Neural progenitor cell (in vitro differentiated cells): ENCODE measurements at regions not wholly inside any gene's neighbourhood (a gene's known extent, or its start where the extent isn't known, plus 50 kb on each side); places are given as distances from the start of the nearest gene placed in this dataset.

Experiments used
- DNase-seq: peaks from one replicate; pipeline ENCODE4 v3.0.0-alpha.2; 2016; ENCODE audit warnings: low spot score
- H2AFZ ChIP-seq: fragments of 200-600 bp; sonication (generic); replicated peaks from 2 replicates; pipeline ENCODE4 v1.6.1; 2016; ENCODE audit warnings: antibody characterized with exemption
- H3F3A ChIP-seq: fragments of 200-600 bp; sonication (generic); 2 replicates; pipeline ENCODE4 v1.6.1; 2016; ENCODE audit warnings: antibody characterized with exemption, low read depth
- H3K27ac ChIP-seq: fragments of 200-600 bp; sonication (generic); 2 replicates; pipeline ENCODE4 v1.5.1; 2016; ENCODE audit warnings: mild to moderate bottlenecking
- H3K27me3 ChIP-seq: fragments of 200-600 bp; sonication (generic); 2 replicates; pipeline ENCODE4 v1.6.1; 2016; ENCODE audit warnings: mild to moderate bottlenecking, moderate library complexity
- H3K36me3 ChIP-seq: fragments of 200-600 bp; sonication (generic); 2 replicates; pipeline ENCODE4 v1.5.1; 2016
- H3K4me1 ChIP-seq: fragments of 200-600 bp; sonication (generic); 2 replicates; pipeline ENCODE4 v1.6.1; 2016; ENCODE audit warnings: mixed run types
- H3K4me2 ChIP-seq: fragments of 200-600 bp; sonication (generic); 2 replicates; pipeline ENCODE4 v1.6.1; 2016
- H3K4me3 ChIP-seq: fragments of 200-600 bp; sonication (generic); 2 replicates; pipeline ENCODE4 v1.5.1; 2016
- H3K79me2 ChIP-seq: fragments of 200-600 bp; sonication (generic); 2 replicates; pipeline ENCODE4 v1.6.1; 2016; ENCODE audit warnings: low read depth
- H3K9ac ChIP-seq: fragments of 200-600 bp; sonication (generic); 2 replicates; pipeline ENCODE4 v1.6.1; 2016
- H3K9me3 ChIP-seq: fragments of 200-600 bp; sonication (generic); 2 replicates; pipeline ENCODE4 v1.5.1; 2016; ENCODE audit warnings: low read depth
- H4K20me1 ChIP-seq: fragments of 200-600 bp; sonication (generic); 2 replicates; pipeline ENCODE4 v1.6.1; 2016; ENCODE audit warnings: low read depth
- H3K27ac Mint-ChIP-seq: 3 replicates; pipeline ENCODE4 v1.8.0; 2021; ENCODE audit warnings: mixed read lengths
- H3K27me3 Mint-ChIP-seq: 2 replicates; pipeline ENCODE4 v1.8.0; 2022; ENCODE audit warnings: low read depth, mild to moderate bottlenecking, inconsistent platforms, moderate library complexity, mixed read lengths; ENCODE audit not compliant: insufficient read depth
- H3K36me3 Mint-ChIP-seq: 3 replicates; pipeline ENCODE4 v1.8.0; 2021; ENCODE audit warnings: mixed read lengths
- H3K4me1 Mint-ChIP-seq: 3 replicates; pipeline ENCODE4 v1.8.0; 2021; ENCODE audit warnings: mixed read lengths
- H3K4me3 Mint-ChIP-seq: 3 replicates; pipeline ENCODE4 v1.8.0; 2021; ENCODE audit warnings: mild to moderate bottlenecking, moderate library complexity, mixed read lengths
- H3K9me3 Mint-ChIP-seq: 3 replicates; pipeline ENCODE4 v1.8.0; 2020; ENCODE audit warnings: mixed read lengths
- CTCF ChIP-seq: fragments of 200-600 bp; sonication (generic); IDR thresholded peaks from 2 replicates; pipeline ENCODE4 v1.5.1; 2017; ENCODE audit warnings: antibody characterized with exemption, mild to moderate bottlenecking
- EZH2 ChIP-seq: fragments of 200-600 bp; sonication (generic); IDR thresholded peaks from 2 replicates; pipeline ENCODE4 v1.6.1; 2017; ENCODE audit warnings: antibody characterized with exemption, mild to moderate bottlenecking, moderate library complexity
- EZH2phosphoT487 ChIP-seq: fragments of 200-600 bp; sonication (generic); IDR thresholded peaks from 2 replicates; pipeline ENCODE4 v1.6.1; 2017; ENCODE audit warnings: antibody characterized with exemption

DNA sequence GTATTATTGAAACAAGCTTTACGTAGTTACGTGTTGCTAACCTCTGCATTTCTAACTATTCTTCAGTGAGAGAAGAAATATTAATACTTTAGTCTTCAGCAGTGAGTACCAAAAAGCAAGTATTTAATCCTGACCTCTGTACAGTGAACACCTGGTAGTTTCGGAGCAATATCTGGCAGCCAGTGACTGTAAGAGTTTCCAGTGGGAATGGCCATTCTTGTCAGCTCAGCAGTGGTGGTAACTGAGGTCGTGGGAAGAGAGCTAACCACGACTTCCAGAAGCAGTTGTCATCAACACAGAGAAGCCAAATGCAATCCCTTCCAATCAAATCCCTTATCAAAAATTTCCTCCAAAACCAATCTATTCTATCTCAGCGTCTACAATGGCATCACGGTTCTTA, 1500.2 kb upstream of the FLRT2 start:
- Histone ChIP-seq H3F3A (no peaks in the 10 kb centered on the region), H3K9ac (no peak overlapping the region), H3K79me2 (no peaks in the 10 kb centered on the region), H3K27me3 (no peaks in the 10 kb centered on the region), H2AFZ (no peak overlapping the region), H4K20me1 (no peaks in the 10 kb centered on the region), H3K4me2 (no peak overlapping the region), H3K36me3 (no peaks in the 10 kb centered on the region), H3K9me3 (no peaks in the 10 kb centered on the region), H3K4me1 (no peaks in the 10 kb centered on the region), H3K27ac (no peak overlapping the region), H3K4me3 (no peak overlapping the region)
- TF ChIP-seq CTCF, result no peak
- TF ChIP-seq EZH2, result no peak
- no peak for TF ChIP-seq EZH2phosphoT487
- H3K4me1 Mint-ChIP-seq, result peaks cover 4% of the 10 kb centered on the region
- no peaks in the 10 kb centered on the region for H3K9me3 Mint-ChIP-seq
- no peaks in the 10 kb centered on the region for H3K36me3 Mint-ChIP-seq
- no peak overlapping the region for H3K4me3 Mint-ChIP-seq
- H3K27ac Mint-ChIP-seq, result no peak overlapping the region
- no peak for DNase-seq
- H3K27me3 Mint-ChIP-seq, result no peaks in the 10 kb centered on the region

GRCh38 chr14:84036840-84037239, 1493.1 kb upstream of the FLRT2 start:
- no peak for DNase-seq
- peaks cover 1% of the 10 kb centered on the region for H3K4me1 ChIP-seq
- Mint-ChIP-seq H3K9me3 (peaks cover 2% of the 10 kb centered on the region), H3K27me3 (no peaks in the 10 kb centered on the region), H3K4me3 (no peak overlapping the region), H3K27ac (no peak overlapping the region), H3K4me1 (no peaks in the 10 kb centered on the region), H3K36me3 (no peaks in the 10 kb centered on the region)
- no peaks in the 10 kb centered on the region for H3F3A ChIP-seq
- no peak overlapping the region for H3K9ac ChIP-seq
- H3K27me3 ChIP-seq, result no peaks in the 10 kb centered on the region
- no peaks in the 10 kb centered on the region for H3K79me2 ChIP-seq
- H4K20me1 ChIP-seq, result no peaks in the 10 kb centered on the region
- H3K4me2 ChIP-seq, result no peak overlapping the region
- no peak overlapping the region for H3K27ac ChIP-seq
- peak overlapping the region; percentile 36 for H2AFZ ChIP-seq
- H3K9me3 ChIP-seq, result no peaks in the 10 kb centered on the region
- H3K36me3 ChIP-seq, result no peaks in the 10 kb centered on the region
- TF ChIP-seq EZH2phosphoT487 (no peak), CTCF (no peak), EZH2 (no peak)
- no peak overlapping the region for H3K4me3 ChIP-seq

GRCh38 chr14:84037593-84037992, 1492.4 kb upstream of the FLRT2 start:
- Histone ChIP-seq H3K9ac (no peak overlapping the region), H3K4me2 (no peak overlapping the region), H2AFZ (no peak overlapping the region), H3K27me3 (no peaks in the 10 kb centered on the region), H3K27ac (no peak overlapping the region), H3F3A (no peaks in the 10 kb centered on the region), H3K9me3 (no peaks in the 10 kb centered on the region), H4K20me1 (no peaks in the 10 kb centered on the region), H3K4me3 (no peak overlapping the region), H3K36me3 (no peaks in the 10 kb centered on the region), H3K4me1 (peaks cover 9% of the 10 kb centered on the region), H3K79me2 (no peaks in the 10 kb centered on the region)
- DNase-seq, result no peak
- TF ChIP-seq EZH2, result no peak
- TF ChIP-seq CTCF, result no peak
- no peak for TF ChIP-seq EZH2phosphoT487
- Mint-ChIP-seq H3K27ac (no peak overlapping the region), H3K36me3 (no peaks in the 10 kb centered on the region), H3K9me3 (peaks cover 2% of the 10 kb centered on the region), H3K27me3 (no peaks in the 10 kb centered on the region), H3K4me3 (no peak overlapping the region), H3K4me1 (no peaks in the 10 kb centered on the region)

GRCh38 chr14:84040101-84040500, 1489.8 kb upstream of the FLRT2 start:
- Mint-ChIP-seq H3K9me3 (peaks cover 5% of the 10 kb centered on the region), H3K36me3 (no peaks in the 10 kb centered on the region), H3K4me3 (no peak overlapping the region), H3K27ac (no peak overlapping the region), H3K27me3 (no peaks in the 10 kb centered on the region), H3K4me1 (no peaks in the 10 kb centered on the region)
- Histone ChIP-seq H3K4me1 (peaks cover 10% of the 10 kb centered on the region), H3F3A (no peaks in the 10 kb centered on the region), H3K4me3 (no peak overlapping the region), H3K4me2 (no peak overlapping the region), H3K9ac (no peak overlapping the region), H3K79me2 (no peaks in the 10 kb centered on the region), H2AFZ (peak overlapping the region; percentile 40), H3K27ac (no peak overlapping the region), H4K20me1 (no peaks in the 10 kb centered on the region), H3K9me3 (no peaks in the 10 kb centered on the region), H3K27me3 (no peaks in the 10 kb centered on the region), H3K36me3 (no peaks in the 10 kb centered on the region)
- TF ChIP-seq CTCF (no peak), EZH2 (no peak), EZH2phosphoT487 (no peak)
- no peak for DNase-seq
